ENCODE measurements at regions not wholly inside any gene's neighbourhood (a gene's known extent, or its start where the extent isn't known, plus 50 kb on each side); places are given as distances from the start of the nearest gene placed in this dataset.
A peak's percentile ranks its signal among the peaks of the same experiment; 100 is the strongest.

GRCh38 chr16:85451641-85452363 lies 161.3 kb upstream of the GSE1 start:
- DNase-seq = peak; percentile 81

GRCh38 chr16:85452364-85453193 lies 160.5 kb upstream of the GSE1 start:
- DNase-seq = no peak

- no peak for DNase-seq
These were observed 159.9 kb upstream of the GSE1 start for GRCh38 chr16:85453194-85453678.

- no peak for DNase-seq
These were observed 159.4 kb upstream of the GSE1 start for GRCh38 chr16:85453703-85454102.

GRCh38 chr16:85454171-85454872 lies 158.8 kb upstream of the GSE1 start:
- no peak for DNase-seq

- no peak for DNase-seq
These were observed 157.6 kb upstream of the GSE1 start for GRCh38 chr16:85455534-85455933.

- DNase-seq = no peak
These were observed 155.8 kb upstream of the GSE1 start for GRCh38 chr16:85457366-85457765.

- DNase-seq = no peak
These were observed 154.2 kb upstream of the GSE1 start for GRCh38 chr16:85458968-85459367.

- DNase-seq = no peak
These were observed 153.4 kb upstream of the GSE1 start for GRCh38 chr16:85459529-85460251.

GRCh38 chr16:85460252-85461021 lies 152.7 kb upstream of the GSE1 start:
- no peak for DNase-seq

- DNase-seq = peak; percentile 51
These were observed 151.9 kb upstream of the GSE1 start for GRCh38 chr16:85461022-85461813.

GRCh38 chr16:85461814-85462713 lies 151.1 kb upstream of the GSE1 start:
- DNase-seq = no peak

GRCh38 chr16:85462714-85463611 lies 150.2 kb upstream of the GSE1 start:
- DNase-seq = no peak

- DNase-seq = no peak
These were observed 149.3 kb upstream of the GSE1 start for GRCh38 chr16:85463672-85464382.

GRCh38 chr16:85464383-85465305 lies 148.5 kb upstream of the GSE1 start:
- DNase-seq = no peak

GRCh38 chr16:85465328-85466303 lies 147.5 kb upstream of the GSE1 start:
- no peak for DNase-seq

Data from NCI-H2081 treated with DMSO at 0.1 percent for 48 hours (cell line).